GM12878 (cell line): ENCODE measurements at regions not wholly inside any gene's neighbourhood (a gene's known extent, or its start where the extent isn't known, plus 50 kb on each side); places are given as distances from the start of the nearest gene placed in this dataset.

ENCODE experiments used
- ATAC-seq: fragments of 200-7000 bp; cut with Tn5 transposase; 3 replicates; pipeline ENCODE4 v1.9.1; 2020; ENCODE audit warnings: mild to moderate bottlenecking, moderate library complexity
- BruUV-seq: library from RNA; stranded (reverse); fragments of 400-500 nt; replicated peaks from 2 replicates; lab custom pipeline; 2021; lab: Mats Ljungman, UMichigan
- CTCF ChIA-PET: fragments of 300-600 bp; sonication (Branson Sonifier 250); formaldehyde crosslinking; extraction: SDS; loops from one replicate; lab custom pipeline; 2021; ENCODE audit warnings: inconsistent platforms; lab: Yijun Ruan, JAX
- POLR2A ChIA-PET: fragments of 350-600 bp; formaldehyde crosslinking; extraction: SDS; loops from one replicate; lab custom pipeline; 2021; ENCODE audit warnings: inconsistent platforms; lab: Charles Lee
- RAD21 ChIA-PET: fragments of 300-600 bp; sonication (Branson Sonifier 250); formaldehyde crosslinking; loops from one replicate; lab custom pipeline; 2023; ENCODE audit warnings: antibody characterized with exemption; ENCODE audit not compliant: unreplicated experiment; lab: Charles Lee
- SMC1A ChIA-PET: fragments of 300-600 bp; sonication (Branson Sonifier 250); formaldehyde crosslinking; loops from one replicate; lab custom pipeline; 2023; ENCODE audit not compliant: unreplicated experiment, uncharacterized antibody; lab: Charles Lee
- DNase-seq: peaks from one replicate; pipeline ENCODE4 v3.0.0-alpha.2; 2011; ENCODE audit warnings: low read depth, low spot score
- FAIRE-seq: peaks from 3 replicates; lab custom pipeline; 2011; peaks lifted over from hg19 to GRCh38; lab: Jason Lieb, UNC
- H2AFZ ChIP-seq: 2 replicates; pipeline ENCODE4 v1.6.0; 2011; ENCODE audit warnings: low read depth, low read length, control low read depth; ENCODE audit not compliant: control insufficient read depth
- H3K27ac ChIP-seq: 2 replicates; pipeline ENCODE4 v1.5.1; 2011; ENCODE audit warnings: control low read depth; ENCODE audit not compliant: control insufficient read depth, insufficient read depth
- H3K27me3 ChIP-seq, 2 experiments: replicated peaks in 1 of 2; 2 replicates each; pipeline versions ENCODE4 v1.6.0 to v1.6.1; 2011; ENCODE audit warnings: low read length in 1 of 2; ENCODE audit not compliant: control insufficient read depth in 2 of 2, insufficient read depth in 2 of 2
- H3K36me3 ChIP-seq, 2 experiments: 2 replicates each; pipeline ENCODE4 v1.5.1; 2011; ENCODE audit warnings: low read length in 1 of 2; ENCODE audit not compliant: control insufficient read depth in 2 of 2, insufficient read depth in 2 of 2
- H3K4me1 ChIP-seq: 2 replicates; pipeline ENCODE4 v1.6.1; 2011; ENCODE audit warnings: mild to moderate bottlenecking, low read length, moderate library complexity, mixed read lengths; ENCODE audit not compliant: control insufficient read depth, insufficient read depth
- H3K4me2 ChIP-seq: 2 replicates; pipeline ENCODE4 v1.6.0; 2011; ENCODE audit warnings: control low read depth; ENCODE audit not compliant: control insufficient read depth, insufficient read depth
- H3K4me3 ChIP-seq: fragments of 200-600 bp; sonication (generic); 2 replicates; pipeline ENCODE4 v1.5.1; 2016
- H3K79me2 ChIP-seq: 2 replicates; pipeline ENCODE4 v1.6.0; 2011; ENCODE audit warnings: low read length; ENCODE audit not compliant: control insufficient read depth, insufficient read depth
- H3K9ac ChIP-seq: 2 replicates; pipeline ENCODE4 v1.8.0; 2011; ENCODE audit warnings: low read length, control low read depth, mixed read lengths; ENCODE audit not compliant: control insufficient read depth, insufficient read depth
- H3K9me3 ChIP-seq: replicated peaks from 3 replicates; pipeline ENCODE4 v1.5.1; 2011; ENCODE audit warnings: mild to moderate bottlenecking, low read length; ENCODE audit not compliant: control insufficient read depth, insufficient read depth
- H4K20me1 ChIP-seq: 2 replicates; pipeline ENCODE4 v1.6.0; 2011; ENCODE audit not compliant: control insufficient read depth, insufficient read depth
- ATF7 ChIP-seq: fragments of 450-650 bp; IDR thresholded peaks from 2 replicates; pipeline ENCODE4 v1.6.1; 2016; ENCODE audit warnings: low read depth, mild to moderate bottlenecking
- CREM ChIP-seq: IDR thresholded peaks from 2 replicates; pipeline ENCODE4 v1.6.1; 2014; ENCODE audit warnings: antibody characterized with exemption, low read depth
- ESRRA ChIP-seq: IDR thresholded peaks from 2 replicates; pipeline ENCODE4 v1.6.1; 2012; ENCODE audit warnings: mild to moderate bottlenecking, low read length, improper control_type of control experiment
- KAT2A ChIP-seq: conservative IDR thresholded peaks from 2 replicates; pipeline ENCODE4 v1.6.1; 2011; ENCODE audit warnings: low read depth, low read length; ENCODE audit not compliant: control insufficient read depth
- KDM1A ChIP-seq: fragments of 200-600 bp; sonication (generic); IDR thresholded peaks from 2 replicates; pipeline ENCODE4 v1.6.1; 2016; ENCODE audit warnings: borderline replicate concordance
- MLLT1 ChIP-seq: fragments of 450-650 bp; IDR thresholded peaks from 2 replicates; pipeline ENCODE4 v1.6.1; 2016; ENCODE audit warnings: mild to moderate bottlenecking
- MYB ChIP-seq: fragments of 150-350 bp; IDR thresholded peaks from 2 replicates; pipeline ENCODE4 v1.6.1; 2014; ENCODE audit warnings: mild to moderate bottlenecking, low read depth, low read length, borderline replicate concordance
- NR2C2 ChIP-seq: IDR thresholded peaks from 2 replicates; pipeline ENCODE4 v1.6.1; 2011; ENCODE audit warnings: borderline replicate concordance, low read depth; ENCODE audit not compliant: control insufficient read depth, insufficient read length
- POLR2AphosphoS5 ChIP-seq: IDR thresholded peaks from 2 replicates; pipeline ENCODE4 v1.6.1; 2011; ENCODE audit warnings: mild to moderate bottlenecking, low read length, inconsistent platforms
- RELB ChIP-seq: fragments of 450-650 bp; IDR thresholded peaks from 2 replicates; pipeline ENCODE4 v1.6.1; 2017; ENCODE audit warnings: low read depth, mild to moderate bottlenecking, moderate library complexity
- TCF7 ChIP-seq: IDR thresholded peaks from 2 replicates; pipeline ENCODE4 v1.6.1; 2014; ENCODE audit warnings: antibody characterized with exemption, borderline replicate concordance
- ZNF24 ChIP-seq: fragments of 450-650 bp; IDR thresholded peaks from 2 replicates; pipeline ENCODE4 v1.6.1; 2017; ENCODE audit warnings: antibody characterized with exemption, mild to moderate bottlenecking
- ZNF687 ChIP-seq: fragments of 450-650 bp; IDR thresholded peaks from 2 replicates; pipeline ENCODE4 v1.6.1; 2017; ENCODE audit warnings: mild to moderate bottlenecking, moderate library complexity
- WGBS: methylation state at CpG from one replicate; pipeline ENCODE4 v1.1.6; 2016; ENCODE audit warnings: low lambda C conversion rate; ENCODE audit not compliant: insufficient replicate concordance, insufficient coverage; ENCODE audit errors: missing lambda C conversion rate; 5-methylcytosine and 5-hydroxymethylcytosine counted together
- in situ Hi-C: fragments of 300-500 bp; cut with MboI; formaldehyde crosslinking; loops from 9 replicates; pipeline ENCODE4 v1.14.3; 2018; ENCODE audit warnings: mixed read lengths
- intact Hi-C: fragments of 100-400 bp; cut with micrococcal nuclease; formaldehyde crosslinking; loops from one replicate; pipeline ENCODE4 v1.14.2; 2022; ENCODE audit not compliant: unreplicated experiment
- TF ChIP-seq, protein P1 (sequence below): fragments of 450-650 bp; formaldehyde crosslinking; IDR thresholded peaks from 2 replicates; pipeline ENCODE4 v1.5.0; 2022; ENCODE audit warnings: mild to moderate bottlenecking, missing genetic modification characterization

DNA sequence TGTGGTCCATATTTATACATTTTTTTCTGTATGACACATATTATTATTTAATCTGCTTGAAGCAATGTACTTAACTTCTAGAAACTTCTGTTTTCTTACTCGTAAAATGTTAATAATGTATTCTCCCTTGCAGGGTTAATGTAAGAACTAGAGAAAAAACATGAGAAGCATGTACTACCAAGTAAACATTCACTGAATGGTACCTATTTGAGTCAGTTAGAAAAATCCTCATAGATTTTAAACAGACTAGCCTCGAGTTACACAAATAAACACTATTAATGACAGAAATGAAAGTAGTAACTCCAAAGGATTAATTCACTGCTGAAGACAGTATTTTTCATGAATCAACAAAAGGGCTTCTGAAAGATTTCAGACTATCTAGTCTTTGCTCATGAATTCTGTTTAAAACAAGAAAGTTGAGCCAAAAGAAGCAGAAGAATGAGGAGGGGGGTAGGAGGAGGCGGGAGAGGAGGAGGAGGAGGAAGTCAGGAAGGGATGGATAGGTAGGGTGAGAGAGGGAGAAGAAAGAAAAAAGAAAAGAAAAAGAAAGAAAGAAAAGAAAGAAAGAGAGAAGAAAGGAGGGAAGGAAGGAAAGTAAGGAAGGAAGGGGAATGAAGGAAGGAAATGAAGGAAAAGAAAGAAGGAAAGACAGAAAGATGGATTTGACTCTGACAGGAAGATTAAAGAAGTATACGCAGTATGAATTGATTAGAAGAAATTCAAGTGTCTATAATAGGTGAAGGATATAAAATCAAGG is 68.2 kb upstream of the CCDC91 start:
- Histone ChIP-seq H3K4me2 (no peak overlapping the region), H3K4me1 (no peaks in the 10 kb centered on the region), H4K20me1 (no peaks in the 10 kb centered on the region), H3K27ac (no peak overlapping the region), H3K4me3 (no peak overlapping the region), H2AFZ (no peak overlapping the region), H3K9ac (no peak overlapping the region), H3K79me2 (no peaks in the 10 kb centered on the region), H3K9me3 (no peaks in the 10 kb centered on the region), H3K36me3 (no peaks in the 10 kb centered on the region), H3K27me3 (no peaks in the 10 kb centered on the region)
- in situ Hi-C loops (no loop called here), intact Hi-C loops (no loop called here)
- RAD21 ChIA-PET: no interaction called here
- CTCF ChIA-PET: no interaction called here
- FAIRE-seq (no peak), DNase-seq (no peak), ATAC-seq (no peak)
- POLR2A ChIA-PET: no interaction called here
- no TSS peak for BruUV-seq
- SMC1A ChIA-PET: interaction anchor here (1.1 kb wide), 1 partner anchor 34 kb away, joined by 3 read pairs; no protein-coding TSS in a partner anchor
- 18% methylated on average over 4 of the region's 4 CpGs for WGBS
- TF ChIP-seq POLR2AphosphoS5: no peak
- no peak for TF ChIP-seq ATF7
- TF ChIP-seq KAT2A: no peak
- no peak for TF ChIP-seq TCF7
- no peak for TF ChIP-seq CREM
- no peak for TF ChIP-seq KDM1A
- no peak for TF ChIP-seq NR2C2
- no peak for TF ChIP-seq RELB
- TF ChIP-seq MYB: no peak
- no peak for TF ChIP-seq ESRRA
- no peak for TF ChIP-seq ZNF687
- TF ChIP-seq ZNF24: no peak
- no peak for TF ChIP-seq MLLT1
- TF ChIP-seq, protein P1, sequence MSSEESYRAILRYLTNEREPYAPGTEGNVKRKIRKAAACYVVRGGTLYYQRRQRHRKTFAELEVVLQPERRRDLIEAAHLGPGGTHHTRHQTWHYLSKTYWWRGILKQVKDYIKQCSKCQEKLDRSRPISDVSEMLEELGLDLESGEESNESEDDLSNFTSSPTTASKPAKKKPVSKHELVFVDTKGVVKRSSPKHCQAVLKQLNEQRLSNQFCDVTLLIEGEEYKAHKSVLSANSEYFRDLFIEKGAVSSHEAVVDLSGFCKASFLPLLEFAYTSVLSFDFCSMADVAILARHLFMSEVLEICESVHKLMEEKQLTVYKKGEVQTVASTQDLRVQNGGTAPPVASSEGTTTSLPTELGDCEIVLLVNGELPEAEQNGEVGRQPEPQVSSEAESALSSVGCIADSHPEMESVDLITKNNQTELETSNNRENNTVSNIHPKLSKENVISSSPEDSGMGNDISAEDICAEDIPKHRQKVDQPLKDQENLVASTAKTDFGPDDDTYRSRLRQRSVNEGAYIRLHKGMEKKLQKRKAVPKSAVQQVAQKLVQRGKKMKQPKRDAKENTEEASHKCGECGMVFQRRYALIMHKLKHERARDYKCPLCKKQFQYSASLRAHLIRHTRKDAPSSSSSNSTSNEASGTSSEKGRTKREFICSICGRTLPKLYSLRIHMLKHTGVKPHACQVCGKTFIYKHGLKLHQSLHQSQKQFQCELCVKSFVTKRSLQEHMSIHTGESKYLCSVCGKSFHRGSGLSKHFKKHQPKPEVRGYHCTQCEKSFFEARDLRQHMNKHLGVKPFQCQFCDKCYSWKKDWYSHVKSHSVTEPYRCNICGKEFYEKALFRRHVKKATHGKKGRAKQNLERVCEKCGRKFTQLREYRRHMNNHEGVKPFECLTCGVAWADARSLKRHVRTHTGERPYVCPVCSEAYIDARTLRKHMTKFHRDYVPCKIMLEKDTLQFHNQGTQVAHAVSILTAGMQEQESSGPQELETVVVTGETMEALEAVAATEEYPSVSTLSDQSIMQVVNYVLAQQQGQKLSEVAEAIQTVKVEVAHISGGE: no peak
